ENCODE measurements at regions not wholly inside any gene's neighbourhood (a gene's known extent, or its start where the extent isn't known, plus 50 kb on each side); places are given as distances from the start of the nearest gene placed in this dataset.

GRCh38 chr4:24228692-24229091 lies 338.8 kb upstream of the PPARGC1A start:
- TF ChIP-seq POLR2A (IDR thresholded peaks at IDR 0.05) (no peak), CTCF (IDR thresholded peaks at IDR 0.05) (no peak), POLR2AphosphoS5 (IDR thresholded peaks at IDR 0.05) (no peak)

All from suprapubic skin (tissue), 4 donors.